K562 (cell line): ENCODE measurements at regions not wholly inside any gene's neighbourhood (a gene's known extent, or its start where the extent isn't known, plus 50 kb on each side); places are given as distances from the start of the nearest gene placed in this dataset.
A peak's percentile ranks its signal among the peaks of the same experiment; 100 is the strongest.

Experiments used
- ATAC-seq: fragments of 200-7000 bp; cut with Tn5 transposase; 3 replicates; pipeline ENCODE4 v1.9.1; 2020; ENCODE audit warnings: moderate library complexity
- BruUV-seq: library from RNA; stranded (reverse); fragments of 400-500 nt; replicated peaks from 2 replicates; lab custom pipeline; 2021; lab: Mats Ljungman, UMichigan
- CTCF ChIA-PET: fragments of 300-600 bp; formaldehyde crosslinking; extraction: SDS; loops from one replicate; lab custom pipeline; 2021; ENCODE audit warnings: low intra/inter-chr PET ratio; lab: Yijun Ruan, JAX
- POLR2A ChIA-PET: fragments of 300-600, 350-650 bp; sonication (Branson Sonifier 250); formaldehyde crosslinking; extraction: SDS; loops from one replicate; lab custom pipeline; 2021; ENCODE audit warnings: antibody characterized with exemption, inconsistent platforms; lab: Yijun Ruan, JAX
- DNase-seq, 4 experiments: peaks; one replicate each; pipeline versions ENCODE4 v3.0.0 to v3.0.0-alpha.2; 2011 to 2018; ENCODE audit warnings: low spot score in 3 of 4, mixed read lengths in 3 of 4; ENCODE audit errors: extremely low read depth in 1 of 4
- FAIRE-seq: peaks from 2 replicates; lab custom pipeline; 2011; peaks lifted over from hg19 to GRCh38; lab: Jason Lieb, UNC
- H2AFZ ChIP-seq: 2 replicates; pipeline ENCODE4 v1.6.0; 2011; ENCODE audit warnings: low read depth, low read length, control low read depth, inconsistent platforms
- H3K27ac ChIP-seq: fragments of 200-600 bp; 3 replicates; pipeline ENCODE4 v1.8.0; 2011; ENCODE audit warnings: low read depth, mild to moderate bottlenecking, control low read depth, inconsistent platforms, low read length, moderate library complexity, mixed read lengths; ENCODE audit errors: extremely low read depth
- H3K27me3 ChIP-seq, 2 experiments: fragments of 300-600 bp in 1 of 2; 2 replicates in 1 of 2; 3 replicates in 1 of 2; pipeline versions ENCODE4 v1.6.0 to v1.8.0; 2011; ENCODE audit warnings: inconsistent platforms in 2 of 2, low read length in 2 of 2, mild to moderate bottlenecking in 1 of 2, mixed read lengths in 1 of 2, moderate library complexity in 1 of 2; ENCODE audit not compliant: control insufficient read depth in 2 of 2, insufficient read depth in 2 of 2
- H3K36me3 ChIP-seq: fragments of 300-600 bp; 3 replicates; pipeline ENCODE4 v1.8.0; 2011; ENCODE audit warnings: mild to moderate bottlenecking, low read length, inconsistent platforms; ENCODE audit not compliant: control insufficient read depth, insufficient read depth
- H3K4me1 ChIP-seq, 2 experiments: fragments of 200-600 bp in 1 of 2; replicated peaks in 1 of 2; 2 replicates in 1 of 2; 3 replicates in 1 of 2; pipeline versions ENCODE4 v1.5.1 to v1.8.0; 2011; ENCODE audit warnings: inconsistent platforms in 2 of 2, low read length in 2 of 2, mild to moderate bottlenecking in 1 of 2, mixed read lengths in 1 of 2, moderate library complexity in 1 of 2; ENCODE audit not compliant: control insufficient read depth in 2 of 2, insufficient read depth in 2 of 2
- H3K4me2 ChIP-seq: 2 replicates; pipeline ENCODE4 v1.6.1; 2011; ENCODE audit warnings: low read length, control low read depth, inconsistent platforms, mixed read lengths; ENCODE audit not compliant: insufficient read depth
- H3K4me3 ChIP-seq: fragments of 200-600 bp; sonication (generic), shearing (Covaris generic); 2 replicates; pipeline ENCODE4 v1.5.1; 2016; ENCODE audit warnings: control low read depth, inconsistent platforms
- H3K79me2 ChIP-seq: fragments of 200-600 bp; 3 replicates; pipeline ENCODE4 v1.8.0; 2011; ENCODE audit warnings: low read length, inconsistent platforms; ENCODE audit not compliant: control insufficient read depth, insufficient read depth
- H3K9ac ChIP-seq, 2 experiments: 2 replicates each; pipeline versions ENCODE4 v1.6.0 to v1.6.1; 2011; ENCODE audit warnings: low read depth in 2 of 2, low read length in 2 of 2, control low read depth in 1 of 2, inconsistent platforms in 1 of 2, mild to moderate bottlenecking in 1 of 2, mixed read lengths in 1 of 2; ENCODE audit not compliant: insufficient read depth in 1 of 2
- H3K9me1 ChIP-seq: one replicate; pipeline ENCODE4 v1.6.0; 2011; ENCODE audit warnings: inconsistent platforms, mild to moderate bottlenecking, low read length, moderate library complexity; ENCODE audit not compliant: control insufficient read depth, insufficient read depth
- H3K9me3 ChIP-seq: replicated peaks from 2 replicates; pipeline ENCODE4 v1.5.1; 2011; ENCODE audit warnings: low read depth, low read length, inconsistent platforms; ENCODE audit not compliant: control insufficient read depth, insufficient read depth
- H4K20me1 ChIP-seq: replicated peaks from 2 replicates; pipeline ENCODE4 v1.6.1; 2011; ENCODE audit warnings: low read length, inconsistent platforms, mixed read lengths; ENCODE audit not compliant: control insufficient read depth, insufficient read depth
- ATF6 ChIP-seq: sonication (generic); formaldehyde crosslinking; IDR thresholded peaks from 2 replicates; pipeline ENCODE4 v1.4.0; 2020; ENCODE audit warnings: mild to moderate bottlenecking, missing genetic modification reagents
- CXXC5 ChIP-seq: fragments of 250-450 bp; sonication (Bioruptor Pico); IDR thresholded peaks from 2 replicates; pipeline ENCODE4 v1.8.0; 2022; ENCODE audit warnings: inconsistent platforms, mild to moderate bottlenecking, moderate library complexity
- ELF4 ChIP-seq: fragments of 450-650 bp; formaldehyde crosslinking; IDR thresholded peaks from 2 replicates; pipeline ENCODE4 v1.4.0; 2022; ENCODE audit warnings: missing genetic modification characterization
- GABPB2 ChIP-seq: fragments of 250-450 bp; sonication (Bioruptor Pico); conservative IDR thresholded peaks from 2 replicates; pipeline ENCODE4 v1.5.1; 2021; ENCODE audit warnings: mild to moderate bottlenecking
- KAT2B ChIP-seq: IDR thresholded peaks from one replicate; pipeline ENCODE4 v1.6.1; 2012; ENCODE audit warnings: low read depth, mild to moderate bottlenecking, control low read depth, inconsistent platforms, low read length, moderate library complexity
- RAD21 ChIP-seq, 2 experiments: fragments of 250-450 bp in 1 of 2; fragments of 450-650 bp in 1 of 2; sonication (Bioruptor Pico) in 1 of 2; formaldehyde crosslinking in 1 of 2; IDR thresholded peaks in 1 of 2; conservative IDR thresholded peaks in 1 of 2; 2 replicates each; pipeline versions ENCODE4 v1.4.0 to v1.8.0; 2020 to 2022; ENCODE audit warnings: mild to moderate bottlenecking in 2 of 2, moderate library complexity in 1 of 2
- RFX1 ChIP-seq: fragments of 450-650 bp; IDR thresholded peaks from 2 replicates; pipeline ENCODE4 v1.6.1; 2016; ENCODE audit warnings: mild to moderate bottlenecking, moderate library complexity
- SP1 ChIP-seq: sonication (generic); formaldehyde crosslinking; IDR thresholded peaks from 2 replicates; pipeline ENCODE4 v1.8.1; 2022; ENCODE audit warnings: mild to moderate bottlenecking, missing genetic modification reagents
- WGBS: fragments of 100-300 bp; shearing (Covaris generic); methylation state at CpG from one replicate; pipeline ENCODE4 v1.1.6; 2016; ENCODE audit warnings: low coverage, mixed read lengths; ENCODE audit not compliant: insufficient coverage; ENCODE audit errors: missing lambda C conversion rate; 5-methylcytosine and 5-hydroxymethylcytosine counted together
- in situ Hi-C: fragments of 300-500 bp; cut with MboI; formaldehyde crosslinking; loops from 4 replicates; pipeline ENCODE4 v1.15.0; 2018; ENCODE audit warnings: inconsistent platforms, mixed read lengths
- intact Hi-C: fragments of 100-400 bp; cut with micrococcal nuclease; formaldehyde crosslinking; loops from 2 replicates; pipeline ENCODE4 v1.14.2; 2022

- no peak for ATAC-seq
- CTCF ChIA-PET: no interaction called here
- H4K20me1 ChIP-seq: no peaks in the 10 kb centered on the region; the same call in 1 of the 2 replicates
- H3K27ac ChIP-seq: no peak overlapping the region
- no peaks in the 10 kb centered on the region for H3K9me3 ChIP-seq
- no peak overlapping the region for H3K9ac ChIP-seq
- H3K27me3 ChIP-seq: peaks cover 0 to 15% of the 10 kb centered on the region in 2 experiments; a peak in 3 of 5 replicates
- no peak overlapping the region for H3K4me3 ChIP-seq
- TF ChIP-seq SP1 (CRISPR knock-in tag) (no peak), RFX1 (peak; percentile 70)
- POLR2A ChIA-PET: no interaction called here
- no peaks in the 10 kb centered on the region for H3K36me3 ChIP-seq
- DNase-seq: no peak
- WGBS: 0% methylated on average over 5 of the region's 5 CpGs
- H3K9me1 ChIP-seq: no peaks in the 10 kb centered on the region
- H3K4me2 ChIP-seq: no peak overlapping the region
- no peak overlapping the region for H2AFZ ChIP-seq
- BruUV-seq: no TSS peak
- in situ Hi-C loops (no loop called here), intact Hi-C loops (no loop called here)
- H3K4me1 ChIP-seq: no peaks in the 10 kb centered on the region
- H3K79me2 ChIP-seq: no peaks in the 10 kb centered on the region
- FAIRE-seq: no peak
Observed at GRCh38 chr5:174172152-174172551, 126.6 kb downstream of the NSG2 start.

- Histone ChIP-seq H2AFZ (no peak overlapping the region), H3K9me1 (no peaks in the 10 kb centered on the region), H3K4me3 (no peak overlapping the region), H3K4me2 (no peak overlapping the region), H3K27me3 (peaks cover 0 to 15% of the 10 kb centered on the region in 2 experiments; a peak in 4 of 5 replicates), H4K20me1 (no peaks in the 10 kb centered on the region; the same call in 1 of the 2 replicates), H3K79me2 (no peaks in the 10 kb centered on the region), H3K36me3 (no peaks in the 10 kb centered on the region), H3K9ac (no peak overlapping the region)
- no peak for FAIRE-seq
- ChIA-PET POLR2A (interaction anchor here (0.6 kb wide), 1 partner anchor 878 kb away, joined by 4 read pairs; no protein-coding TSS in a partner anchor), CTCF (no interaction called here)
- in situ Hi-C loops: no loop called here
- WGBS: 3% methylated on average over 3 of the region's 4 CpGs
- ATAC-seq: no peak
- intact Hi-C loops: no loop called here
- no peak for TF ChIP-seq GABPB2 (CRISPR knock-in tag)
- no peak for TF ChIP-seq ELF4
- TF ChIP-seq ATF6: no peak
- TF ChIP-seq RAD21 (CRISPR knock-in tag; conservative IDR thresholded peaks at IDR 0.05 in 1 of 2, IDR thresholded peaks at IDR 0.05 in 1 of 2): no peak
- TF ChIP-seq CXXC5 (CRISPR knock-in tag): no peak
- no peak for TF ChIP-seq KAT2B
- TF ChIP-seq, all 486 proteins: peak for 0
- no peaks in the 10 kb centered on the region for H3K9me3 ChIP-seq
- DNase-seq: no peak
- no peaks in the 10 kb centered on the region for H3K4me1 ChIP-seq
- no TSS peak for BruUV-seq
- no peak overlapping the region for H3K27ac ChIP-seq
Observed at GRCh38 chr5:174172566-174172965, 127.1 kb downstream of the NSG2 start.
